ENCODE measurements at regions not wholly inside any gene's neighbourhood (a gene's known extent, or its start where the extent isn't known, plus 50 kb on each side); places are given as distances from the start of the nearest gene placed in this dataset.

DNA sequence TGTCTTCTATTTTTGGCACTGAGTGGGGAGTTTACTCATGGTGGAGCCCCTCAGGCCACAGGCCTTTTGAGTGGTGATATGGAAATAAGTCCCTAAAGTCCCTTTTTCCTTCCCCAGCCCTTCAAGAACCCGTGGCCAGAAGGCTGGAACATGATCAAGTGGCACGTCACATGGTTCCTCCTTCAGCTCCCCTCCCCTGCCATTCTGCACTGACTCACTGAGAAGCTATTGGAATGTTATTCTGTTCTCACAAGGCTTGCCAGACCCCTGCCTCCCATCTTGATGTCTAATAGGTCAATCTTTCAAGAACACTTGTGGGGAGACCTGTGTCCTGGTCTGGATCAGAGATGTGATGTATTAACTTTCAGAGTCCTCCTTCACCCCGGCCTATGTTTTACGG, 279.8 kb downstream of the SEC23IP start:
- POLR2A ChIA-PET = no interaction called here
- DNase-seq (ENCODE audit: low read depth, low spot score) = peak; percentile 4
- CTCF ChIA-PET = no interaction called here
- TF ChIP-seq, protein P1, sequence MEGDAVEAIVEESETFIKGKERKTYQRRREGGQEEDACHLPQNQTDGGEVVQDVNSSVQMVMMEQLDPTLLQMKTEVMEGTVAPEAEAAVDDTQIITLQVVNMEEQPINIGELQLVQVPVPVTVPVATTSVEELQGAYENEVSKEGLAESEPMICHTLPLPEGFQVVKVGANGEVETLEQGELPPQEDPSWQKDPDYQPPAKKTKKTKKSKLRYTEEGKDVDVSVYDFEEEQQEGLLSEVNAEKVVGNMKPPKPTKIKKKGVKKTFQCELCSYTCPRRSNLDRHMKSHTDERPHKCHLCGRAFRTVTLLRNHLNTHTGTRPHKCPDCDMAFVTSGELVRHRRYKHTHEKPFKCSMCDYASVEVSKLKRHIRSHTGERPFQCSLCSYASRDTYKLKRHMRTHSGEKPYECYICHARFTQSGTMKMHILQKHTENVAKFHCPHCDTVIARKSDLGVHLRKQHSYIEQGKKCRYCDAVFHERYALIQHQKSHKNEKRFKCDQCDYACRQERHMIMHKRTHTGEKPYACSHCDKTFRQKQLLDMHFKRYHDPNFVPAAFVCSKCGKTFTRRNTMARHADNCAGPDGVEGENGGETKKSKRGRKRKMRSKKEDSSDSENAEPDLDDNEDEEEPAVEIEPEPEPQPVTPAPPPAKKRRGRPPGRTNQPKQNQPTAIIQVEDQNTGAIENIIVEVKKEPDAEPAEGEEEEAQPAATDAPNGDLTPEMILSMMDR (IDR thresholded peaks at IDR 0.05; ENCODE audit: insufficient read depth, low read length, missing control alignments) = no peak
- no peak overlapping the region for H3K4me3 ChIP-seq (ENCODE audit: low read depth, low read length)

DNA sequence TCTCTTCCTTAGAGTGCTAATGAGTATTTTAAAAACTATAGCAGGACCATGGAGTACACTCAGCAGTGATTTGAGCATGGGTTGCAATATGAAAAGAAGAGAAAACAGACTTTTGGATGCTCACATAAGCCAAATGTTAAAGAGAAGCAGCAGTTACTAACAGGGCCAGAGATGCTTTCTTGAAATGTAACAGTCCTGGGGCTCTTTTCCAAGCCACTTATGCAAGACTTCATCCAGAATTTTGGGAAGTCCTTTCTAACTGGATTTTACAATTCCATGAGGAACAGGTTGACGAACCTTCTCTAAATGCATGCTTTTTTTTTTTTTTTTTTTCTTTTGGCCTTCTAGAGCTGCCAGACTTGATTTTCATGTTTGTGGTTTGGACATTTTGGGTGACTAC, 282.0 kb downstream of the SEC23IP start:
- POLR2A ChIA-PET = no interaction called here
- no peak for DNase-seq (ENCODE audit: low read depth, low spot score)
- no peak overlapping the region for H3K4me3 ChIP-seq (ENCODE audit: low read depth, low read length)
- TF ChIP-seq, protein P1 (IDR thresholded peaks at IDR 0.05; ENCODE audit: insufficient read depth, low read length, missing control alignments) = no peak
- CTCF ChIA-PET = no interaction called here

DNA sequence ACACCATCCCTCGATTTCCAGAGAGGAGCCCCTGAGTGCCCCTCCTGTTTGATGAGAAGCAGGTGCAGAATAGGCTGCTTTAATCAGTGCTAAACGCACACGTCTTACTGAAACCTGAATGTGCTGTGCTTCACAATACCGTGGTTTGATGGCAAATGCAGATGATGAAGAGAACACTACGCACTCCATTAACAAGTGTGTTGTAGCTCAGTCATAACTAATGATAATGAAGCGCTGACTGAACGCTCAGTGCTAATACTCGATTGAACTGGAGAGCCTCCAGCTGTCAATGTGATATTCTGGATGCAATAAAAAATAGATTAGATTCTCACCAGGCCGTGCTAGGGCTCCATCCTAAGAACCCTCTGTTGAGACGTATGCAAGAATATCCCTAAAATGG, 279.7 kb upstream of the PLPP4 start:
- TF ChIP-seq, protein P1 (IDR thresholded peaks at IDR 0.05; ENCODE audit: insufficient read depth, low read length, missing control alignments) = no peak
- H3K4me3 ChIP-seq (ENCODE audit: low read depth, low read length) = no peak overlapping the region
- ChIA-PET POLR2A (no interaction called here), CTCF (no interaction called here)
- DNase-seq (ENCODE audit: low read depth, low spot score) = no peak

DNA sequence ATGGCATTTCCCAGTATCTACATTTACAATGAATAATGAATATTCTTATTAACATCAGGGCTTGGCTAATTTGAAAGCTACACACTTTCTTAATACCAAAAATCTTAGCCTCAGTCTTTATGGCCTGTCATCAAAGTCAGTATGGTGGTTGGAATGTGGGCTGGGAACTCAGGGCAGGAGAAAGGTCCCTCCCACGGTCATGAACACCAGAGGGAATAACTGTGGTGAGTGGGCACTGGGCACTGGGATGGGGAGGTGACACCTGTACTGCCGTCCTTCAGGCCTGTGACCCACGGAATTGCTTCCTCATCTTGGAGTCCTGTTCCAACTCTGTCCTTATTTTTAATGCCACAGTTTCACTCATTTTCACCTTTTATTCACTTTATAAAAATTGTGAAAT, 276.9 kb upstream of the PLPP4 start:
- TF ChIP-seq, protein P1 (IDR thresholded peaks at IDR 0.05; ENCODE audit: insufficient read depth, low read length, missing control alignments) = no peak
- ChIA-PET POLR2A (no interaction called here), CTCF (no interaction called here)
- H3K4me3 ChIP-seq (ENCODE audit: low read depth, low read length) = no peak overlapping the region
- DNase-seq (ENCODE audit: low read depth, low spot score) = no peak

DNA sequence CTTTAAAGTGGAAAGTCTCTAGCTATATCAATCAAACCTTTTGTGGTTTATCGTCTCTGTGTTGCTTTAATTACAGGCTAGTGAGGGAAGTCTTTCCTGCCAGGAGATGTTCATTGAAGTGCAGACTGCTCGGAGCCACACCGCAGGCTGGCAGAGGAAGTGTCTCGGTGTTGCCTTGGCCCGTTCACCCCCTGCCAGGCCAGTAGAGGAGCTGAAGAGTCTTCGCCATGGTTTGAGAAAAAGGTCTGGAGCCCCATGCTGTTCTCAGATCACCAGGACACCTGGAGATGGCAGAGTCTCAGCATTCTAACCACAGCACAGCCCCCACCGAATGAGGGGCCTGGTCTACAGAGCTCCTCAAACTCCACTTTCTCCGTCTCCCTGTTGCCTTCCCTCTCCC, 275.9 kb upstream of the PLPP4 start:
- DNase-seq (ENCODE audit: low read depth, low spot score) = no peak
- POLR2A ChIA-PET = no interaction called here

DNA sequence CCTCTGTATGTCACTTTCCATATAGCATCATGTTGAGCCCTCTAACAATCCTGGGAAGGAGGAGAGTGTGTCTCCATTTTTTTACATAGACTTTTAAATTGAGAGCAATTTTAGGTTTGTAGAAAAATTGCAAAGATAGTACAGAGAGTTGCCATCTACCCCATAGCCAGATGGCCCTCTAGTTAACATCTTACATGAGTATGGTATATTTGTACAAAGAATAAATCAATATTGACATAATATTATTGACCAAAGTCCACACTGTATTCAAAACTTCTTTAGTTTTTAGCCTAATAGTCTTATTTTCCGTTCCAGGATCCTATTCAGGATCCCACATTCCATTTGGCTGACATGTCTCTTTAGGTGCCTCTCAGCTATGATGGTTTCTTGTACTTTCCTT, 274.6 kb upstream of the PLPP4 start:
- ChIA-PET POLR2A (no interaction called here), CTCF (no interaction called here)
- DNase-seq (ENCODE audit: low read depth, low spot score) = no peak
- TF ChIP-seq, protein P1 (IDR thresholded peaks at IDR 0.05; ENCODE audit: insufficient read depth, low read length, missing control alignments) = no peak
- H3K4me3 ChIP-seq (ENCODE audit: low read depth, low read length) = no peak overlapping the region

More for the DNA sequence above, 275.9 kb upstream of the PLPP4 start:
- no peak overlapping the region for H3K4me3 ChIP-seq (ENCODE audit: low read depth, low read length)
- TF ChIP-seq, protein P1 (IDR thresholded peaks at IDR 0.05; ENCODE audit: insufficient read depth, low read length, missing control alignments) = no peak
- CTCF ChIA-PET = no interaction called here
